HG02885 (cell line): ENCODE measurements at regions not wholly inside any gene's neighbourhood (a gene's known extent, or its start where the extent isn't known, plus 50 kb on each side); places are given as distances from the start of the nearest gene placed in this dataset.

ENCODE experiments used
- ATAC-seq: cut with Tn5 transposase; IDR thresholded peaks from one replicate; pipeline ENCODE4 v1.9.1; 2021; ENCODE audit warnings: mild to moderate bottlenecking; ENCODE audit not compliant: unreplicated experiment, poor library complexity

DNA sequence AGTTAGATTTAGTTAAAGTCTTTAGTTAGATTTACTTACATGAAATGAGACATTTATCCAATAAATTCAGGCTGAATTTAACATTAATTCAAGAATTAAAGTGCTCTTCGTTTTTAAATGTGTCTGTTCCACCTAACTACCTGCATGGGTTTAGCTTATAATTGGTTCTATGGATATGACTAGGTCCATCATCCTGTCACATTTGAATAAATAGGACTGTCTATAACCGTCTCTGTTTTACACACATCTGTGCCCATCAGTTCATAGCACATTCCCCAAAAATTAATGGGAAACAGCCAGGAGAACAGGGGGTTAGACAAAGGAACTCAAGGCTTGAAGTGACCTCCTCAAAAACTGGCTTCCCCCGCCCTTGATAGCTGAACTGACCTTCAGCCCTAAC is 219.6 kb downstream of the MRPL39 start:
- peak; percentile 32 for ATAC-seq

GRCh38 chr21:25385911-25386474 is 221.3 kb downstream of the MRPL39 start:
- ATAC-seq = peak; percentile 55

- no peak for ATAC-seq
Measured at GRCh38 chr21:25385341-25385740, 221.9 kb downstream of the MRPL39 start.

- ATAC-seq = no peak
Measured at GRCh38 chr21:25384782-25385181, 222.5 kb downstream of the MRPL39 start.

- ATAC-seq = no peak
Measured at GRCh38 chr21:25383545-25383944, 223.7 kb downstream of the MRPL39 start.

GRCh38 chr21:25381936-25382452 is 225.3 kb downstream of the MRPL39 start:
- no peak for ATAC-seq

GRCh38 chr21:25375675-25376074 is 231.6 kb downstream of the MRPL39 start:
- no peak for ATAC-seq

GRCh38 chr21:25373126-25374082 is 233.9 kb downstream of the MRPL39 start:
- no peak for ATAC-seq

DNA sequence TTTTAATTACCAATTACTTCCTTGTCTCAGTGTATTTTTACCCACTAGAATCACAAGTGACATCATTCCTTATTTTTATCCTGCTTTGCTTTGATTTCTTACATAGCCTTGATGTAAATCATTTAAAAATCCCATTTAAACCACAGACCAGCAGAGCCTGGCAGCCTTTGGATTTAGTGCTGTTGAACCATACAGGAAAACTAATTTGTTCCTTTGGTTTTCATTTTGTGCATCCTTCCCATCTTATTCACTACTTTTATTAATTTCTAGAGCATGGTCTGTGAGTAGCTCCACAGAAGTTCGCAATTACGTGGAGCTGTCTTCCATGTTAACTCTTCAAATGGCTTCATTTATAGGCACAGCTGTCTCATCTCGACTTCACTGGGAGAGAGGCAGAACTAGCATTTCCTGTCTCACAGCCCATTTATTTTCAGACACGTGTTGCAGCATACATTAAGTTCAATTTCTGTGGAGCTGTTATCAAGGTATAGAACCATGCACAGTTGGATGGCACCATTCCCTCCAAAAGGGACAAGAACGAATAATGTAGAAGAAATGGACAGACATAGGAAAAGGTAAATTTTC is 235.3 kb downstream of the MRPL39 start:
- no peak for ATAC-seq

GRCh38 chr21:25370311-25370744 is 237.0 kb downstream of the MRPL39 start:
- ATAC-seq = no peak

DNA sequence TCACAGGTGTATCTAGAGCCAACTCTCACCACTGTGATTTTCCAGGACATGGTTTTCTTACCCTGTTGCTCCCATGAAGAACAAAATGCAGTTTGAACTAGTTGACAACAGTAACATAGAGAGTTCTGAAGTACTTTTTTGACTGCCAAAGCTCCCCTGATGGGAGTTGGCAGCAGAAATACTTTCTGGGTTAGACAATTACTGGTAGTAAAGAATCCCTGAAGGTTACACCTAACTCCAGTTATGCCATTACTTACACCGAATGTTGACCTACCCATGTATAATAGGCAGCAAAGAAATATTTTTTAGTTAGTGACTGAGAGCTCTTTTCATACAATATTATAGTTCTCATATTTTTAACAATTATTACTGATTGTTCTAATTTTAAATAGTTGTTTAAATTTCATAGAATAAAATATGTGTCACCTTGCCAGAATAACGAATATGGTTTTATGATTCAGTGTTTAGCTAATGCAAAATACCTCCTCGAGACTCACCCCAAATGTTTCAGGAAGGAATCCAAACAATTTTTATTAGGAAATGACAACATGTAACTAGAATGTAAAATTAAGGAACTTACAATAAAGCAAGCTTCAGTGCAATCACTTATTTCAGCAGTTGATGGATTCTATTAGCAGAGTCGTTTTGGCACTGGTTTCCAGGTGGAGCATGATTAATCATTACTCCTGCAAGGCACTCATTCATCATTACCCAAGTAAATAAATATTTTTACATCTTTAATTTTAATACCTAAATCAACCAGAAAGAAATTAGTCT is 237.6 kb downstream of the MRPL39 start:
- ATAC-seq = no peak

GRCh38 chr21:25368531-25368930 is 238.8 kb downstream of the MRPL39 start:
- ATAC-seq = no peak

GRCh38 chr21:25366116-25366515 is 241.2 kb downstream of the MRPL39 start:
- no peak for ATAC-seq

- peak; percentile 41 for ATAC-seq
Measured at GRCh38 chr21:25362375-25363267, 244.7 kb downstream of the MRPL39 start.

DNA sequence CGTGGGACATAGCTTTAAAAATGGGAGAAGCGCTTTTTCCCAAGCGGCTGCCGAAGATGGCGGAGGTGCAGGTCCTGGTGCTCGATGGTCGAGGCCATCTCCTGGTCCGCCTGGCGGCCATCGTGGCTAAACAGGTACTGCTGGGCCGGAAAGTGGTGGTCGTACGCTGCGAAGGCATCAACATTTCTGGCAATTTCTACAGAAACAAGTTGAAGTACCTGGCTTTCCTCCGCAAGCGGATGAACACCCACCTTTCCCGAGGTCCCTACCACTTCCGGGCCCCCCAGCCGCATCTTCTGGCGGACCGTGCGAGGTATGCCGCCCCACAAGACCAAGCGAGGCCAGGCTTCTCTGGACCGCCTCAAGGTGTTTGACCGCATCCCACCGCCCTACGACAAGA is 245.5 kb downstream of the MRPL39 start:
- ATAC-seq = no peak

- no peak for ATAC-seq
Measured at GRCh38 chr21:25361097-25361496, 246.2 kb downstream of the MRPL39 start.

- peak; percentile 60 for ATAC-seq
Measured at GRCh38 chr21:25360593-25360992, 246.7 kb downstream of the MRPL39 start.

GRCh38 chr21:25359724-25360123 is 247.6 kb downstream of the MRPL39 start:
- ATAC-seq = no peak

GRCh38 chr21:25350056-25350455 is 257.2 kb downstream of the MRPL39 start:
- no peak for ATAC-seq
